Astrocyte (in vitro differentiated cells and primary cell): ENCODE measurements at regions not wholly inside any gene's neighbourhood (a gene's known extent, or its start where the extent isn't known, plus 50 kb on each side); places are given as distances from the start of the nearest gene placed in this dataset.

ENCODE experiments used
- EZH2 ChIP-seq: IDR thresholded peaks from 2 replicates; pipeline ENCODE4 v1.6.1; 2012; ENCODE audit warnings: mild to moderate bottlenecking, low read length, inconsistent platforms; ENCODE audit not compliant: insufficient read depth
- TF ChIP-seq, protein P1 (sequence below): IDR thresholded peaks from 2 replicates; pipeline ENCODE4 v1.5.1; 2011; ENCODE audit warnings: low read depth, mild to moderate bottlenecking, inconsistent platforms, low read length, moderate library complexity; ENCODE audit not compliant: insufficient read depth

DNA sequence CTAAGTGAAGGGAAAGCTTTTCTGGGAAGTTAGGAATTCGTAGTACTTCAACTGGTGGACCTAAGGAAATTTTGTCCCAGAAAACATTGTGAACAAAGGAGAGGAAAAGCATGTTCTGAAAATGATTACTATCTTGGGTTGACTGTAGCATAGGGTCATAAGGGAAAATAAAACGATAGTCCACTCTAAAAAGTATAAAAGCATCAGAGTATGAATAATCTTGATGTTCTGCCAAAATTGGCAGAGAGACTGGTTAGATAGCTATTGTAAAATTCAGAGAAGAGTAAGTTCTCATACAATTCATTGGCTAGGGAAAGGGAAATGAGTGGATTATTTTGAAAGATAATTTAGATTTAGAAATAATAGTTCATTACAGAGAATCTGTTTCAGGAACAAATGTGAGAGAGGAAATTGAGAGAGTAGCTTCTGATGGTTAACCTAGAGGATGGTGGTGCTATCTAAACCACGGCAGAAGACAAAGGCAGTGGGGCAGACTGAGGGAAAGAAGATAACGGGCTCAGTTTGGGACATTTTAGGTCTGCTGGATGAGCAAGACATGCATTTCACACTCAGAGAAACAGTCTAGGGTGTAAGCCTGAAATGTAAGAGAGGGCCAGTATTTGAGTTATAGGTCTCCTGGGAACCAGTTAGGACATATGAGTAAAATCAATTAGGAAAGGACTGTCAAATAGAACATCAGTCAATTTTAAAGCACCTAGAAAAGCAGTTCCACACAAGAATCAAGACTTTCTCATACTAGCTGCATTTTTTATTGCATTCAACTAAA is 799.3 kb upstream of the CXADR start:
- TF ChIP-seq, protein P1, sequence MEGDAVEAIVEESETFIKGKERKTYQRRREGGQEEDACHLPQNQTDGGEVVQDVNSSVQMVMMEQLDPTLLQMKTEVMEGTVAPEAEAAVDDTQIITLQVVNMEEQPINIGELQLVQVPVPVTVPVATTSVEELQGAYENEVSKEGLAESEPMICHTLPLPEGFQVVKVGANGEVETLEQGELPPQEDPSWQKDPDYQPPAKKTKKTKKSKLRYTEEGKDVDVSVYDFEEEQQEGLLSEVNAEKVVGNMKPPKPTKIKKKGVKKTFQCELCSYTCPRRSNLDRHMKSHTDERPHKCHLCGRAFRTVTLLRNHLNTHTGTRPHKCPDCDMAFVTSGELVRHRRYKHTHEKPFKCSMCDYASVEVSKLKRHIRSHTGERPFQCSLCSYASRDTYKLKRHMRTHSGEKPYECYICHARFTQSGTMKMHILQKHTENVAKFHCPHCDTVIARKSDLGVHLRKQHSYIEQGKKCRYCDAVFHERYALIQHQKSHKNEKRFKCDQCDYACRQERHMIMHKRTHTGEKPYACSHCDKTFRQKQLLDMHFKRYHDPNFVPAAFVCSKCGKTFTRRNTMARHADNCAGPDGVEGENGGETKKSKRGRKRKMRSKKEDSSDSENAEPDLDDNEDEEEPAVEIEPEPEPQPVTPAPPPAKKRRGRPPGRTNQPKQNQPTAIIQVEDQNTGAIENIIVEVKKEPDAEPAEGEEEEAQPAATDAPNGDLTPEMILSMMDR: no peak
- no peak for TF ChIP-seq EZH2
